ENCODE measurements at regions not wholly inside any gene's neighbourhood (a gene's known extent, or its start where the extent isn't known, plus 50 kb on each side); places are given as distances from the start of the nearest gene placed in this dataset.

GRCh38 chr13:67292886-67293285 is 62.8 kb upstream of the PCDH9 start:
- no peaks in the 10 kb centered on the region for H3K9me3 ChIP-seq
- TF ChIP-seq POLR2AphosphoS5 (IDR thresholded peaks at IDR 0.05; ENCODE audit: low read depth, low read length) (no peak), RCOR1 (IDR thresholded peaks at IDR 0.05; ENCODE audit: low read length) (no peak), IRF3 (IDR thresholded peaks at IDR 0.05; ENCODE audit: low read depth, low read length) (no peak), YY1 (IDR thresholded peaks at IDR 0.05; ENCODE audit: low read depth) (no peak), CTCF (IDR thresholded peaks at IDR 0.05) (no peak), SIN3A (IDR thresholded peaks at IDR 0.05; ENCODE audit: borderline replicate concordance, low read depth, low read length) (no peak), TEAD4 (IDR thresholded peaks at IDR 0.05; ENCODE audit: borderline replicate concordance, insufficient read depth) (no peak), ELF1 (IDR thresholded peaks at IDR 0.05) (no peak), TCF12 (IDR thresholded peaks at IDR 0.05) (no peak), FOXM1 (IDR thresholded peaks at IDR 0.05; ENCODE audit: low read depth) (no peak), JUND (IDR thresholded peaks at IDR 0.05) (no peak), TAF1 (IDR thresholded peaks at IDR 0.05; ENCODE audit: borderline replicate concordance, low read depth, low read length) (no peak), MAX (IDR thresholded peaks at IDR 0.05; ENCODE audit: low read depth) (no peak), CHD2 (IDR thresholded peaks at IDR 0.05; ENCODE audit: low read length, partially characterized antibody) (no peak), RFX5 (IDR thresholded peaks at IDR 0.05; ENCODE audit: low read length) (no peak), FOSL2 (IDR thresholded peaks at IDR 0.05; ENCODE audit: borderline replicate concordance, low read depth) (no peak), SMC3 (IDR thresholded peaks at IDR 0.05; ENCODE audit: low read depth, low read length) (no peak)
- H3F3A ChIP-seq (replicated peaks; ENCODE audit: insufficient read depth) = no peaks in the 10 kb centered on the region
- DNase-seq = no peak
- no peak overlapping the region for H3K27ac ChIP-seq (ENCODE audit: low read depth in 2 of 2, low read length in 1 of 2)
- CTCF ChIA-PET = no interaction called here
- no peak overlapping the region for H2AFZ ChIP-seq (ENCODE audit: low read depth)
- H3K79me2 ChIP-seq (ENCODE audit: insufficient read depth) = no peaks in the 10 kb centered on the region
- no peaks in the 10 kb centered on the region for H3K36me3 ChIP-seq (replicated peaks in 1 of 2; ENCODE audit: control insufficient read depth in 1 of 2, insufficient read depth in 2 of 2, low read length in 1 of 2)
- H4K20me1 ChIP-seq (ENCODE audit: insufficient read depth) = no peaks in the 10 kb centered on the region
- H3K9ac ChIP-seq = no peak overlapping the region
- POLR2A ChIA-PET = no interaction called here
- H3K4me3 ChIP-seq (ENCODE audit: low read depth in 2 of 2, low read length in 1 of 2) = no peak overlapping the region
- WGBS (ENCODE audit: low lambda C conversion rate) = 62% methylated on average over 1 of the region's 1 CpG
- H3K27me3 ChIP-seq (ENCODE audit: insufficient read depth) = no peaks in the 10 kb centered on the region
- no peaks in the 10 kb centered on the region for H3K4me1 ChIP-seq (ENCODE audit: control insufficient read depth in 1 of 2, insufficient read depth in 2 of 2, low read depth in 1 of 2, low read length in 1 of 2)
- no peak overlapping the region for H3K4me2 ChIP-seq
- H3K9me2 ChIP-seq = no peaks in the 10 kb centered on the region

- no peaks in the 10 kb centered on the region; a peak in 1 of 4 replicates for H3K4me1 ChIP-seq (ENCODE audit: control insufficient read depth in 1 of 2, insufficient read depth in 2 of 2, low read depth in 1 of 2, low read length in 1 of 2)
- DNase-seq = no peak
- WGBS (ENCODE audit: low lambda C conversion rate) = 100% methylated on average over 1 of the region's 1 CpG
- H3K9ac ChIP-seq = no peak overlapping the region
- no peaks in the 10 kb centered on the region for H4K20me1 ChIP-seq (ENCODE audit: insufficient read depth)
- H3K36me3 ChIP-seq (replicated peaks in 1 of 2; ENCODE audit: control insufficient read depth in 1 of 2, insufficient read depth in 2 of 2, low read length in 1 of 2) = no peaks in the 10 kb centered on the region
- H3K4me2 ChIP-seq = no peak overlapping the region
- TF ChIP-seq EP300 (IDR thresholded peaks at IDR 0.05; ENCODE audit: borderline replicate concordance in 1 of 2, low read depth in 1 of 2, low read length in 1 of 2) = no peak
- TF ChIP-seq MXI1 (IDR thresholded peaks at IDR 0.05; ENCODE audit: low read depth, low read length) = no peak
- no peak for TF ChIP-seq CHD2 (IDR thresholded peaks at IDR 0.05; ENCODE audit: low read length, partially characterized antibody)
- TF ChIP-seq SMC3 (IDR thresholded peaks at IDR 0.05; ENCODE audit: low read depth, low read length) = no peak
- no peak for TF ChIP-seq ZBTB33 (IDR thresholded peaks at IDR 0.05; ENCODE audit: borderline replicate concordance, low read depth)
- no peak for TF ChIP-seq NRF1 (IDR thresholded peaks at IDR 0.05; ENCODE audit: low read depth, low read length)
- ChIA-PET CTCF (interaction anchor here (1.1 kb wide), 1 partner anchor 11 kb away, joined by 3 read pairs; no protein-coding TSS in a partner anchor), POLR2A (no interaction called here)
- no peak overlapping the region for H2AFZ ChIP-seq (ENCODE audit: low read depth)
- no peak overlapping the region for H3K27ac ChIP-seq (ENCODE audit: low read depth in 2 of 2, low read length in 1 of 2)
- H3K79me2 ChIP-seq (ENCODE audit: insufficient read depth) = no peaks in the 10 kb centered on the region
- H3K9me2 ChIP-seq = no peaks in the 10 kb centered on the region
- no peak overlapping the region for H3K4me3 ChIP-seq (ENCODE audit: low read depth in 2 of 2, low read length in 1 of 2)
- no peaks in the 10 kb centered on the region for H3K27me3 ChIP-seq (ENCODE audit: insufficient read depth)
- no peaks in the 10 kb centered on the region for H3F3A ChIP-seq (replicated peaks; ENCODE audit: insufficient read depth)
- no peaks in the 10 kb centered on the region for H3K9me3 ChIP-seq
Observed at GRCh38 chr13:67285611-67286010, 55.5 kb upstream of the PCDH9 start.

All from SK-N-SH (cell line).